Transverse colon (tissue), 4 donors: ENCODE measurements at regions not wholly inside any gene's neighbourhood (a gene's known extent, or its start where the extent isn't known, plus 50 kb on each side); places are given as distances from the start of the nearest gene placed in this dataset.

Experiments used
- DNase-seq: peaks from one replicate; pipeline ENCODE4 v3.0.0-alpha.2; 2019
- H3K27ac ChIP-seq, 4 donors: fragments of 200-600 bp; sonication (generic); 2 replicates each; pipeline ENCODE4 v1.5.1; 2016 to 2018; ENCODE audit warnings: inconsistent platforms in 4 of 4
- H3K27me3 ChIP-seq: fragments of 200-600 bp; sonication (generic); 2 replicates; pipeline ENCODE4 v1.5.1; 2017; ENCODE audit warnings: inconsistent platforms
- H3K36me3 ChIP-seq, 4 donors: fragments of 200-600 bp; sonication (generic); 2 replicates each; pipeline ENCODE4 v1.5.1; 2017 to 2019; ENCODE audit warnings: inconsistent platforms in 4 of 4
- H3K4me1 ChIP-seq, 4 donors: fragments of 200-600 bp; sonication (generic); 2 replicates each; pipeline ENCODE4 v1.5.1; 2017 to 2020; ENCODE audit warnings: inconsistent platforms in 4 of 4
- H3K4me3 ChIP-seq, 4 donors: fragments of 200-600 bp; sonication (generic); 1 replicate in 1 of 4; 2 replicates in 3 of 4; pipeline versions ENCODE4 v1.5.1 to v1.6.1; 2017 to 2019; ENCODE audit warnings: inconsistent platforms in 4 of 4
- H3K9me3 ChIP-seq, 2 donors: fragments of 200-600 bp; sonication (generic); 2 replicates each; pipeline ENCODE4 v1.5.1; 2017 to 2019; ENCODE audit warnings: inconsistent platforms in 2 of 2
- EP300 ChIP-seq: sonication (generic); formaldehyde crosslinking; IDR thresholded peaks from one replicate; pipeline ENCODE4 v1.6.1; 2017; ENCODE audit warnings: antibody characterized with exemption, low read depth
- POLR2A ChIP-seq: fragments of 450-650 bp; IDR thresholded peaks from one replicate; pipeline ENCODE4 v1.6.1; 2016; ENCODE audit warnings: antibody characterized with exemption, mild to moderate bottlenecking, moderate library complexity
- POLR2AphosphoS5 ChIP-seq, 3 donors: sonication (generic); formaldehyde crosslinking; IDR thresholded peaks; one replicate each; pipeline ENCODE4 v1.6.1; 2016; ENCODE audit warnings: antibody characterized with exemption in 3 of 3
- WGBS, 2 donors: methylation state at CpG; one replicate each; pipeline ENCODE4 v1.1.5; 2018; ENCODE audit warnings: low coverage in 1 of 2; 5-methylcytosine and 5-hydroxymethylcytosine counted together
- in situ Hi-C, 4 donors: fragments of 200-750 bp; cut with MboI; loops; one replicate each; pipeline versions ENCODE4 v1.15.0 to v1.15.1; 2017; ENCODE audit warnings: low sequenced_read_pairs in 3 of 4, low pct_ligation_motif_present in 1 of 4, low pct_unique_long_range_greater_than_20kb in 1 of 4
- intact Hi-C: fragments of 100-400 bp; cut with DNase I; formaldehyde crosslinking; loops from one replicate; pipeline ENCODE4 v1.15.1; 2023; ENCODE audit warnings: low total_unique reads
- TF ChIP-seq, protein P1 (sequence below), 5 experiments: fragments of 200-600 bp in 3 of 5; fragments of 450-650 bp in 2 of 5; sonication (generic) in 3 of 5; IDR thresholded peaks; 1 replicate in 2 of 5; 2 replicates in 3 of 5; pipeline ENCODE4 v1.5.1; 2016 to 2017; ENCODE audit warnings: antibody characterized with exemption in 5 of 5, inconsistent platforms in 3 of 5, mild to moderate bottlenecking in 2 of 5, moderate library complexity in 1 of 5

DNA sequence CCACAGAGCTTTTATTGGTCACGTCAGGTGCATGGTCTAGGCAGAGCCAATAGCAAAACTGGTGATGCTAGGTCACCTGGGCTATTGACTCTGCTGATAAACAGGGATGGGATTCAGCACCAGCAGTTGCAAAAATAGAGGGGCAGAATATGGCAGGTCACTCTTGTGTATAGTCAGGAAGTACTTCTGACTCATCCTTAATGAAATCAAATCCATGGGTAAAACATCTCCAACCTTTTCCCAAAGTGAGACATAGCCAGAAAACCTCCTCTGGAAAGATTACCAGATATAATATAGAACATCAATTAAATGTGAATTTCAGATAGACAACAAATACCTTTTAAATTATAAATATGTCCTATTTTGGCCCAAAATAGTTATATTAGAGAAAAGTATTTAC is 383.2 kb downstream of the METTL15 start:
- in situ Hi-C loops: loop anchor here in 1 of 4 donors (25.0 kb wide), 1 partner anchor 104 kb away; no protein-coding TSS in a partner anchor
- Histone ChIP-seq H3K36me3 (no peaks in the 10 kb centered on the region), H3K27ac (no peak overlapping the region), H3K27me3 (no peaks in the 10 kb centered on the region), H3K4me3 (no peak overlapping the region), H3K9me3 (no peaks in the 10 kb centered on the region), H3K4me1 (no peaks in the 10 kb centered on the region)
- TF ChIP-seq EP300 (no peak), POLR2A (no peak), POLR2AphosphoS5 (IDR thresholded peaks at IDR 0.05) (no peak)
- TF ChIP-seq, protein P1, sequence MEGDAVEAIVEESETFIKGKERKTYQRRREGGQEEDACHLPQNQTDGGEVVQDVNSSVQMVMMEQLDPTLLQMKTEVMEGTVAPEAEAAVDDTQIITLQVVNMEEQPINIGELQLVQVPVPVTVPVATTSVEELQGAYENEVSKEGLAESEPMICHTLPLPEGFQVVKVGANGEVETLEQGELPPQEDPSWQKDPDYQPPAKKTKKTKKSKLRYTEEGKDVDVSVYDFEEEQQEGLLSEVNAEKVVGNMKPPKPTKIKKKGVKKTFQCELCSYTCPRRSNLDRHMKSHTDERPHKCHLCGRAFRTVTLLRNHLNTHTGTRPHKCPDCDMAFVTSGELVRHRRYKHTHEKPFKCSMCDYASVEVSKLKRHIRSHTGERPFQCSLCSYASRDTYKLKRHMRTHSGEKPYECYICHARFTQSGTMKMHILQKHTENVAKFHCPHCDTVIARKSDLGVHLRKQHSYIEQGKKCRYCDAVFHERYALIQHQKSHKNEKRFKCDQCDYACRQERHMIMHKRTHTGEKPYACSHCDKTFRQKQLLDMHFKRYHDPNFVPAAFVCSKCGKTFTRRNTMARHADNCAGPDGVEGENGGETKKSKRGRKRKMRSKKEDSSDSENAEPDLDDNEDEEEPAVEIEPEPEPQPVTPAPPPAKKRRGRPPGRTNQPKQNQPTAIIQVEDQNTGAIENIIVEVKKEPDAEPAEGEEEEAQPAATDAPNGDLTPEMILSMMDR (IDR thresholded peaks at IDR 0.05): no peak
- WGBS, 2 donors: 90% methylated on average over 1 of the region's 1 CpG; no CpG with 5 or more reads in 1 of the 2 donors
- intact Hi-C loops: no loop called here
- DNase-seq: no peak

DNA sequence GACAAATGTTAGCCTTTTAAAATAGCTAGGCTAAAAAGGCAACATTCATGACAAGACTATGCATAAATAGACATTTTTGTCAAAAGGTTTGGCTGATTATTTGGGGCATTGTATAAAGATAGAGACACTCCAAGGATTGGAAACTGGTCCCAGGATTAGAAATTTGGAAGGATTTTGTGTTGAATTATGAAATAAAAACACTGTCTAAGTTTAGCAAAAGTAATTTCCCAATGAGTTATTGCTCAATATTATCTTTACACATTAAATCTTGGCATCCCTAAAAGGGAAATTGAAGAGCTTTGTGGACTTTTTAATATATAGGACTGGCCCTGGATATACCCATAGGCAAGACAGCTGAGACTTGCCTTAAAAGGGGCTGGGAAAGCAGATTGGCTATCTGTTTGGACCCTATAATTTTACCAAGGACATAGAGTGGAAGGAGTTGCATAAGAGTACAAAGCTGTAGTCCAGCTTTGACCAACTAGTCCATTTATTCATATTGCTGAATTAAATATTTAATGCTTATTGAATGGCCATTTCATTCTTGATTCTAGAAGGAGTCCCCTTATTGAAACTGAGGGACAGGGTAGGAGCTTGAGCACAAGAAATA is 382.7 kb downstream of the METTL15 start:
- DNase-seq: no peak
- no peak for TF ChIP-seq POLR2A
- no peak for TF ChIP-seq EP300
- Histone ChIP-seq H3K4me3 (no peak overlapping the region), H3K4me1 (no peaks in the 10 kb centered on the region), H3K27ac (no peak overlapping the region), H3K27me3 (no peaks in the 10 kb centered on the region), H3K36me3 (no peaks in the 10 kb centered on the region), H3K9me3 (no peaks in the 10 kb centered on the region)
- in situ Hi-C loops (loop anchor here in 1 of 4 donors (25.0 kb wide), 1 partner anchor 104 kb away; no protein-coding TSS in a partner anchor), intact Hi-C loops (no loop called here)

DNA sequence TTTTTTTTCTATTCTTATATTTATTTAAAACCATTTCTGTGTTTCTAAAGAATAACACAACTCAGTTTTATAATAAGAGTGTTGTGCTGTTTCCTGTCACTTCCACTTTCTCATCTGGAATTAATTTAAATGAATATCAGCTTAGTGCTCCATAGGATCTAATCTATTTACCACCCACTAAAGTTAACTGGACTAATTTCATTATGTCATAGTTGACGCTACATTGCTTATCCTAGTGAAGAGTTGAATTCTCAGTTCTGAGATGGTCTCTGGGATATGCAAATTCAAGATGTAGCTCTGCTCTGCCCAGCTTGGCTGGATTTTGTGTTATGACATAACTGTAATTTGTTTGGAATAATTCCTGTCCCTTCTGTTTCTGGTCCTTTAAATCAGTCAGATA is 380.1 kb downstream of the METTL15 start:
- no peaks in the 10 kb centered on the region for H3K4me1 ChIP-seq
- H3K36me3 ChIP-seq: no peaks in the 10 kb centered on the region
- TF ChIP-seq, protein P1 (IDR thresholded peaks at IDR 0.05): no peak
- in situ Hi-C loops: loop anchor here in 1 of 4 donors (25.0 kb wide), 1 partner anchor 101 kb away; no protein-coding TSS in a partner anchor
- intact Hi-C loops: no loop called here
- H3K9me3 ChIP-seq: no peaks in the 10 kb centered on the region
- H3K27me3 ChIP-seq: no peaks in the 10 kb centered on the region
- WGBS, 2 donors: 53 to 71% methylated on average over 1 of the region's 1 CpG
- no peak for DNase-seq
- no peak overlapping the region for H3K27ac ChIP-seq
- H3K4me3 ChIP-seq: no peak overlapping the region

DNA sequence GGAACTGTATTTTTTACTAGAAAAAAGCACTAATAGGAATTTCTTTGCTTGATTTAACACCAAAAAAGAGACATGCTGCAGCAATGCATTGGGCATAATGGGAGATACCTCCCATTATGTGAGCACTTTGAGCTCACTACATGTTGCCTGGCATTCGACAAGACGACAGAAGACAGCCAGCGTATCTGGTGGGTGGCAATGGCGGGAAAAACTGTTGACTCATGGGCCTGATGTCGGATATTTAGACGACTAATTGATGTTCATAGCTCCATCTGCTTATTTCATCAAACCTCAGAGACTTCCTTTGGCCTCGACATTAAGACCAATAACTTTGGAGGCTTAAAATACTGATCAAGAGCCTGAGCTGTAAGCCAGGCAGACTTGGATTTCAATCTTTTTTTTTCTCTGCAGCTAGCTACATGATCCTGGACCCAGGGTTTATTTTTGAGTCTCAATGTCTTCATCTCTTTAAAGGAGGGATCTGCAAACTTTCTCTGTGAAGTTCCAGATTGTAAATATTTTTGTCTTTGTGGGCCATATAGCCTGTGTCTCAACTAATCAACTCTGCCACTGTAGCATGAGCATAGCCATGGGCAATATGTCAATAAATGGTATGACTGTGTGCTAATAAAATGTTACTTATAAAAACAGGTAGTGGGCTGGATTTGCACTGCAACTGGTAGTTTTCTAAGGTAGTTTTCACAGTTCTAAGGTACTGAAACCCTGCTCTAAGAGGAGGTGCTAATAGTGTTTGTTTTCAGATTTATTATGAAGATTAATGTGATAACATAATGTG is 375.1 kb downstream of the METTL15 start:
- in situ Hi-C loops: loop anchor here in 1 of 4 donors (25.0 kb wide), 1 partner anchor 96 kb away; no protein-coding TSS in a partner anchor

More for the DNA sequence above, 375.1 kb downstream of the METTL15 start:
- Histone ChIP-seq H3K27me3 (no peaks in the 10 kb centered on the region), H3K4me1 (no peaks in the 10 kb centered on the region), H3K4me3 (no peak overlapping the region), H3K9me3 (no peaks in the 10 kb centered on the region), H3K36me3 (no peaks in the 10 kb centered on the region), H3K27ac (no peak overlapping the region)
- 84 to 91% methylated on average over 7 of the region's 7 CpGs for WGBS, 2 donors
- no peak for DNase-seq
- intact Hi-C loops: no loop called here
- TF ChIP-seq POLR2AphosphoS5 (IDR thresholded peaks at IDR 0.05): no peak
- no peak for TF ChIP-seq POLR2A
- TF ChIP-seq EP300: no peak
- TF ChIP-seq, protein P1 (IDR thresholded peaks at IDR 0.05): no peak
